Gastroesophageal sphincter (tissue), 4 donors: ENCODE measurements at regions not wholly inside any gene's neighbourhood (a gene's known extent, or its start where the extent isn't known, plus 50 kb on each side); places are given as distances from the start of the nearest gene placed in this dataset.

Experiments used
- ATAC-seq: fragments of 150-250 bp; one replicate; pipeline ENCODE4 v1.9.1; 2016; ENCODE audit warnings: mild to moderate bottlenecking, moderate library complexity
- H3K27ac ChIP-seq, 4 donors: fragments of 200-600 bp; sonication (generic) in 3 of 4; 1 replicate in 3 of 4; 2 replicates in 1 of 4; pipeline ENCODE4 v1.5.1; 2016 to 2019
- H3K27me3 ChIP-seq: fragments of 200-600 bp; sonication (generic); one replicate; pipeline ENCODE4 v1.5.1; 2019
- H3K36me3 ChIP-seq, 2 donors: fragments of 200-600 bp; sonication (generic); one replicate each; pipeline ENCODE4 v1.5.1; 2019; ENCODE audit warnings: control low read depth in 1 of 2
- H3K4me1 ChIP-seq, 3 donors: fragments of 200-600 bp; sonication (generic); 1 replicate in 2 of 3; 2 replicates in 1 of 3; pipeline ENCODE4 v1.5.1; 2016 to 2019; ENCODE audit warnings: control low read depth in 2 of 3
- H3K4me3 ChIP-seq, 2 donors: fragments of 200-600 bp; sonication (generic); one replicate each; pipeline ENCODE4 v1.5.1; 2019; ENCODE audit warnings: mild to moderate bottlenecking in 1 of 2, moderate library complexity in 1 of 2
- H3K9me3 ChIP-seq, 3 donors: fragments of 200-600 bp; sonication (generic); one replicate each; pipeline ENCODE4 v1.5.1; 2017 to 2019; ENCODE audit warnings: control low read depth in 2 of 3
- CTCF ChIP-seq, 4 experiments: fragments of 200-600 bp in 2 of 4; fragments of 450-650 bp in 2 of 4; sonication (generic) in 1 of 4; IDR thresholded peaks; one replicate each; pipeline ENCODE4 v1.5.1; 2017 to 2019; ENCODE audit warnings: antibody characterized with exemption in 4 of 4, mild to moderate bottlenecking in 2 of 4, moderate library complexity in 2 of 4
- EP300 ChIP-seq: sonication (generic); formaldehyde crosslinking; IDR thresholded peaks from one replicate; pipeline ENCODE4 v1.6.1; 2017; ENCODE audit warnings: antibody characterized with exemption, mild to moderate bottlenecking
- POLR2A ChIP-seq, 2 donors: fragments of 450-650 bp; IDR thresholded peaks; one replicate each; pipeline ENCODE4 v1.6.1; 2017; ENCODE audit warnings: antibody characterized with exemption in 2 of 2, mild to moderate bottlenecking in 2 of 2, moderate library complexity in 1 of 2
- POLR2AphosphoS5 ChIP-seq: sonication (generic); formaldehyde crosslinking; IDR thresholded peaks from one replicate; pipeline ENCODE4 v1.6.1; 2017; ENCODE audit warnings: antibody characterized with exemption
- WGBS, 2 donors: methylation state at CpG; one replicate each; pipeline ENCODE4 v1.1.5; 2018; ENCODE audit warnings: low coverage in 1 of 2; 5-methylcytosine and 5-hydroxymethylcytosine counted together

GRCh38 chr17:77306790-77307478, 166.2 kb downstream of the SEC14L1 start:
- Histone ChIP-seq H3K4me1 (peaks cover 0 to 12% (median 8%) of the 10 kb centered on the region in 3 donors), H3K4me3 (no peak overlapping the region), H3K9me3 (no peaks in the 10 kb centered on the region), H3K36me3 (no peaks in the 10 kb centered on the region), H3K27ac (no peak overlapping the region), H3K27me3 (no peaks in the 10 kb centered on the region)
- ATAC-seq: no peak
- WGBS, 2 donors: 83% methylated on average over 2 of the region's 18 CpGs; no CpG with 5 or more reads in 1 of the 2 donors
- no peak for TF ChIP-seq POLR2A (IDR thresholded peaks at IDR 0.05)
- no peak for TF ChIP-seq EP300
- TF ChIP-seq CTCF (IDR thresholded peaks at IDR 0.05): no peak
- no peak for TF ChIP-seq POLR2AphosphoS5

DNA sequence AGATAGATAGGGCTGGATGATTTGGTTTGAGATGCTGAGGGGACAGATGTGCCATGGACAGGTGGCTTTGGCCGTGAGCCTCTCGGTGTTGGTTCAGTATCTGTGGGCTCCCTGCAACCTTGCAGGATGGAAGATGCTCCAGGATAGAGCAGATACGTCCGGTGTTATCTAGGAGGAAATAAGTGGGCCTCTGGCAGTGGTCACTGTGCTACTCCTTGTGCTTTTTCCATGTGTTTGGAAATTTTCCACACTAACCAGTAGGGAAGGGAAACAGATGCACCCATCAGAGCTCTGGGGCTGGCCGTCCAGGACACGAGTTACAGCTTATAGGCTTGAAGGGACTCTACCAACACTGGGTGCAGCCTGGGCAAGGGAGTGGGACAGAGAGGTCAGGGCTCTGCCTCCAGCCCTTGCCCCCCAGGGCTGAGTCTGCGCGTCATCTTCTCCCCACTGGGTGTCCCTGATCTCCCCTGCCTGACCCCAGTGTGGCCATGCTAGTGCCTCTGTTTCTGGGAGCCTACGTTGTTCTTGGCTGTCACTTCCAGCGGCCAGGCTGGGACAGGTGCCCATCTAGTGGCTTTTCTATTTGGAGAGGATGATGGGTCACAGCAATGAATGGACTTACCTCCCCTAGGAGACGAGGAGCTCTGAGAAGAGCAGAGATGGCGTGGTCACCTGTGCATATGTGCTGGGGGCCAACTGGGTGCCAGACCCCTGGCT, 166.9 kb downstream of the SEC14L1 start:
- Histone ChIP-seq H3K9me3 (no peaks in the 10 kb centered on the region), H3K4me3 (no peak overlapping the region), H3K27ac (no peak overlapping the region), H3K4me1 (peaks cover 0 to 12% (median 8%) of the 10 kb centered on the region in 3 donors), H3K27me3 (no peaks in the 10 kb centered on the region), H3K36me3 (no peaks in the 10 kb centered on the region)
- TF ChIP-seq CTCF (IDR thresholded peaks at IDR 0.05) (no peak), POLR2A (IDR thresholded peaks at IDR 0.05) (no peak), POLR2AphosphoS5 (no peak), EP300 (no peak)
- ATAC-seq: no peak
- WGBS, 2 donors: 64 to 78% methylated on average over 2 to 7 of the region's 12 CpGs

DNA sequence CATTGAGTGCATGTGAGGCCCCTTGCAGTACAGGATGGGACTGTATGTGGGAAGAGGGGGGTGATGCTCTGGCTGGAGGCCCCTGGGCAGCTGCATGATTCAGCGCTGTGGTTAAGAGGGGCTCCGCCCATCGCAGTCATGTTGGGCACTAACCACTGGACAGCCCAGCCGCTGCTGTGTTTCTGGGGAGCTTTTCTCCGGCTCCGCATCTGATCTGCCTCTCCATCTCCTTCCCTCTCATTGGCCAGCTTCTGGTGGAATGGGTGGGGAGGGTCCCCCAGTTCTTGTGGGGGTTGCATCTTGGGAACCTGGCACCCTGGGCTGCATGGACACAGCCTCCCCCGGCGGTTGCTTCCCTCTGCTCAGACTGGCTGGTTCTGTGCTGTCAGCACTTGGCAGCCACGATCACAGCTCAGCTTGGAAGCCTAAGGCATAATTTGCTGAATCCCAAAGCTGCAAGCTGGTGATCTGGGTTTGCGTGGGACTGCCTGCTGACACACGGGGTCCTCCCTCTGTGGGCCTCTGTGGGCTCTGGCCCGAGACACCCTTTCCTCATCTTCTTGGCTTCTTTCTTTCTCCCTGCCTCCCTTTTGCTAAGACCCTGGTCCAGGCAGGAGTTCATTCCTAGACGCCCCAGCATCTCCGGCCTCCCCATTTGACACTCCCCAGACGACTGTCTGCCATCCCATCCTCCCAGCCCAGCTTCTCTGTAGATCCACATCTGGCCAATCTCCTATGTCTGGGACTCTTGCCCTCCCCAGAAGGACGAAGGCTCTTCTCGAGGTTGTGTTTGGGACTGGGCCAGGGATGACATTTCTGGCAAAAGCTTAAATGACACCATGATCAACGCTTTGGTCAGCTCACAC, 168.3 kb downstream of the SEC14L1 start:
- Histone ChIP-seq H3K27ac (peak overlapping the region in 1 of 4 donors; percentile 41), H3K36me3 (no peaks in the 10 kb centered on the region), H3K4me1 (peaks cover 0 to 26% (median 17%) of the 10 kb centered on the region in 3 donors), H3K27me3 (no peaks in the 10 kb centered on the region), H3K9me3 (no peaks in the 10 kb centered on the region), H3K4me3 (no peak overlapping the region)
- peak; percentile 40 for ATAC-seq
- 39 to 40% methylated on average over 1 to 11 of the region's 18 CpGs for WGBS, 2 donors
- TF ChIP-seq POLR2AphosphoS5 (no peak), CTCF (IDR thresholded peaks at IDR 0.05) (no peak), POLR2A (IDR thresholded peaks at IDR 0.05) (no peak), EP300 (no peak)

GRCh38 chr17:77310336-77310735, 169.6 kb downstream of the SEC14L1 start:
- TF ChIP-seq EP300 (no peak), POLR2AphosphoS5 (no peak), CTCF (IDR thresholded peaks at IDR 0.05) (no peak), POLR2A (IDR thresholded peaks at IDR 0.05) (no peak)
- Histone ChIP-seq H3K27ac (no peak overlapping the region), H3K4me1 (peaks cover 0 to 29% (median 17%) of the 10 kb centered on the region in 3 donors), H3K9me3 (no peaks in the 10 kb centered on the region), H3K27me3 (no peaks in the 10 kb centered on the region), H3K4me3 (no peak overlapping the region), H3K36me3 (no peaks in the 10 kb centered on the region)
- ATAC-seq: no peak
- 75 to 97% methylated on average over 4 to 11 of the region's 19 CpGs for WGBS, 2 donors
